Common myeloid progenitor, CD34-positive (primary cell): ENCODE measurements at regions not wholly inside any gene's neighbourhood (a gene's known extent, or its start where the extent isn't known, plus 50 kb on each side); places are given as distances from the start of the nearest gene placed in this dataset.

Source experiments
- CTCF ChIA-PET: fragments of 350-600 bp; sonication (Branson Sonifier 250); formaldehyde crosslinking; loops from one replicate; lab custom pipeline; 2021; ENCODE audit warnings: antibody characterized with exemption; lab: Charles Lee
- POLR2A ChIA-PET: fragments of 350-600 bp; sonication (Branson Sonifier 250); formaldehyde crosslinking; loops from one replicate; lab custom pipeline; 2021; ENCODE audit warnings: antibody characterized with exemption; lab: Charles Lee
- DNase-seq, 3 donors: peaks; one replicate each; pipeline versions ENCODE4 v3.0.0 to v3.0.0-alpha.2; 2013
- H3K27ac ChIP-seq, 2 experiments: 1 replicate in 1 of 2; 2 replicates in 1 of 2; pipeline ENCODE4 v1.7.0; 2013; ENCODE audit warnings: inconsistent platforms in 2 of 2, low read length in 2 of 2, mild to moderate bottlenecking in 2 of 2, low read depth in 1 of 2, moderate library complexity in 1 of 2; ENCODE audit not compliant: severe bottlenecking in 2 of 2, insufficient read depth in 1 of 2, poor library complexity in 1 of 2
- H3K27me3 ChIP-seq, 5 experiments: replicated peaks in 2 of 5; 1 replicate in 3 of 5; 2 replicates in 2 of 5; pipeline versions ENCODE4 v1.6.1 to v1.7.0; 2013; ENCODE audit warnings: low read length in 4 of 5, mild to moderate bottlenecking in 2 of 5, moderate library complexity in 2 of 5, inconsistent platforms in 1 of 5; ENCODE audit not compliant: insufficient read depth in 5 of 5, control insufficient read depth in 4 of 5
- H3K36me3 ChIP-seq, 4 experiments: 1 replicate in 2 of 4; 2 replicates in 2 of 4; pipeline versions ENCODE4 v1.6.1 to v1.7.0; 2013; ENCODE audit warnings: low read length in 3 of 4, control low read depth in 1 of 4, mild to moderate bottlenecking in 1 of 4; ENCODE audit not compliant: control insufficient read depth in 4 of 4, insufficient read depth in 4 of 4
- H3K4me1 ChIP-seq, 4 experiments: 1 replicate in 3 of 4; 2 replicates in 1 of 4; pipeline versions ENCODE4 v1.6.1 to v1.7.1; 2013; ENCODE audit warnings: low read length in 3 of 4, mild to moderate bottlenecking in 3 of 4, control low read depth in 1 of 4, inconsistent platforms in 1 of 4, moderate library complexity in 1 of 4; ENCODE audit not compliant: control insufficient read depth in 4 of 4, insufficient read depth in 4 of 4; ENCODE audit errors: control extremely low read depth in 1 of 4
- H3K4me3 ChIP-seq, 7 experiments: 1 replicate in 4 of 7; 2 replicates in 3 of 7; pipeline versions ENCODE4 v1.5.1 to v1.7.0; 2013; ENCODE audit warnings: mild to moderate bottlenecking in 7 of 7, low read length in 6 of 7, moderate library complexity in 6 of 7, inconsistent platforms in 2 of 7, low read depth in 2 of 7, control low read depth in 1 of 7; ENCODE audit not compliant: insufficient read depth in 4 of 7, control insufficient read depth in 1 of 7; ENCODE audit errors: extremely low read depth in 1 of 7
- H3K9me3 ChIP-seq, 5 experiments: 1 replicate in 4 of 5; 2 replicates in 1 of 5; pipeline versions ENCODE4 v1.6.1 to v1.7.1; 2013; ENCODE audit warnings: low read length in 4 of 5, mild to moderate bottlenecking in 2 of 5, inconsistent platforms in 1 of 5, low read depth in 1 of 5, moderate library complexity in 1 of 5; ENCODE audit not compliant: control insufficient read depth in 4 of 5, insufficient read depth in 2 of 5; ENCODE audit errors: control extremely low read depth in 1 of 5
- WGBS: methylation state at CpG from one replicate; pipeline ENCODE4 v1.1.5; 2013; ENCODE audit not compliant: insufficient coverage; 5-methylcytosine and 5-hydroxymethylcytosine counted together

DNA sequence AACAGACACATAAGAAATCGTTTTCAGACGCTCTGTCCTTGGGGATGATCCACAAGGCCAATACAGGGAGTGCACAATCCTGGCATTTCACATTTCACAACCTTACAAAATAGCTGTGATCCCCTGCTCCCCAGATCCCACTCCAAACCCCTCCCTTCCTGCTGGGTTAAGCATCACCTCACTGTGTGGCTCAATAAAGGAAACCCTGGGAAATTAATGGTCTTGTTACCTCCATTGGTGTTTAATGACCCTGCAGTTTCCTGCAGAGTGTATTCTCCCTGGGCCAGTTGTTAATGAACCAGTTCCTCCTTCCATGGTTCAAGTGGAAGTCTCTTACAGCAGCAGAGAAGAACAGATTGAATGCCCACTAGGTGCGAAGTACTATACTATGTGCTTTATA lies 334.7 kb downstream of the OMA1 start:
- no peak for DNase-seq
- Histone ChIP-seq H3K9me3 (no peaks in the 10 kb centered on the region), H3K27me3 (peaks cover 0 to 2% (median 0%) of the 10 kb centered on the region in 5 experiments), H3K36me3 (no peaks in the 10 kb centered on the region), H3K27ac (no peak overlapping the region), H3K4me1 (no peaks in the 10 kb centered on the region), H3K4me3 (no peak overlapping the region)
- CTCF ChIA-PET, result no interaction called here
- no CpG with 5 or more reads among the region's 3 CpGs for WGBS
- POLR2A ChIA-PET, result no interaction called here

- ChIA-PET POLR2A (no interaction called here), CTCF (no interaction called here)
- no peak overlapping the region for H3K4me3 ChIP-seq
- H3K27ac ChIP-seq, result no peak overlapping the region
- peaks cover 0 to 2% (median 0%) of the 10 kb centered on the region in 5 experiments for H3K27me3 ChIP-seq
- no peak for DNase-seq
- no peaks in the 10 kb centered on the region for H3K4me1 ChIP-seq
- H3K9me3 ChIP-seq, result no peaks in the 10 kb centered on the region
- no peaks in the 10 kb centered on the region for H3K36me3 ChIP-seq
- WGBS, result no CpG with 5 or more reads among the region's 3 CpGs
Observed at GRCh38 chr1:58209575-58209974, 337.0 kb downstream of the OMA1 start.

GRCh38 chr1:58206749-58207148 lies 339.8 kb downstream of the OMA1 start:
- 100% methylated on average over 1 of the region's 1 CpG for WGBS
- H3K4me1 ChIP-seq, result no peaks in the 10 kb centered on the region
- no peaks in the 10 kb centered on the region for H3K36me3 ChIP-seq
- H3K9me3 ChIP-seq, result no peaks in the 10 kb centered on the region
- POLR2A ChIA-PET, result no interaction called here
- H3K4me3 ChIP-seq, result no peak overlapping the region
- no peaks in the 10 kb centered on the region for H3K27me3 ChIP-seq
- DNase-seq, result no peak
- CTCF ChIA-PET, result no interaction called here
- H3K27ac ChIP-seq, result no peak overlapping the region

GRCh38 chr1:58204284-58204683 lies 342.2 kb downstream of the OMA1 start:
- Histone ChIP-seq H3K36me3 (no peaks in the 10 kb centered on the region), H3K27ac (no peak overlapping the region), H3K27me3 (no peaks in the 10 kb centered on the region), H3K4me3 (no peak overlapping the region), H3K9me3 (no peaks in the 10 kb centered on the region), H3K4me1 (no peaks in the 10 kb centered on the region)
- ChIA-PET POLR2A (no interaction called here), CTCF (no interaction called here)
- WGBS, result 100% methylated on average over 1 of the region's 3 CpGs
- no peak for DNase-seq

DNA sequence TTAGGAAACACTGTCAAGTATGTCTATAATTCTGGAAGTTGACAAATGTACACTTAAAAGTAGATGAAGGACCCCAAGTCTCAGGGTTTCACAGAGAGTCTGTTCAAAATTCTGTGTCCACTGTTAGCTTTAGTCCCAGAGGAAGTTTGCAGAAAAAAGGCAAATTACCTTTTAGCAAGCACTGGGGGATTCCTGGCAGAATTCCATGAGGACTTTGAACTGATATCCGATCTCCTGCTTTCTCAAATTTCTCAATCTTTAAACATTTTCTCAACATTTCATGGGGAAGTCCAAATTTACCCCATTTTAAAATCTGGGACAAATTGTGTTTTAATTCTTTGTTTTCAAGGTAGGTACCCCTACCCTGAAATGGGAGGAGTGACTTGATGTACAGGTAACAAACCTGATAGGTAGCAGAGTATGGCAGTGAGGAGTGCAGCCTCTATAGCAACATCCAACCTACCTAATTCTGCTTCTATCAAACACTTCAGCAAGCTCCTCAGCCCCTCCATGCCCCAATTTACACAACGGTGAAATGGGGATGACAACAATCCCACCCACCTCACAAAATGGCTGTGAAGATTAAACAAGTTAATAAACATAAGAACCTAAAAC lies 344.9 kb downstream of the OMA1 start:
- DNase-seq, result no peak
- ChIA-PET POLR2A (no interaction called here), CTCF (no interaction called here)
- H3K9me3 ChIP-seq, result no peaks in the 10 kb centered on the region
- no peaks in the 10 kb centered on the region for H3K27me3 ChIP-seq
- no peaks in the 10 kb centered on the region for H3K36me3 ChIP-seq
- H3K4me3 ChIP-seq, result no peak overlapping the region
- no peak overlapping the region for H3K27ac ChIP-seq
- no peaks in the 10 kb centered on the region for H3K4me1 ChIP-seq
- no CpG with 5 or more reads among the region's 2 CpGs for WGBS

DNA sequence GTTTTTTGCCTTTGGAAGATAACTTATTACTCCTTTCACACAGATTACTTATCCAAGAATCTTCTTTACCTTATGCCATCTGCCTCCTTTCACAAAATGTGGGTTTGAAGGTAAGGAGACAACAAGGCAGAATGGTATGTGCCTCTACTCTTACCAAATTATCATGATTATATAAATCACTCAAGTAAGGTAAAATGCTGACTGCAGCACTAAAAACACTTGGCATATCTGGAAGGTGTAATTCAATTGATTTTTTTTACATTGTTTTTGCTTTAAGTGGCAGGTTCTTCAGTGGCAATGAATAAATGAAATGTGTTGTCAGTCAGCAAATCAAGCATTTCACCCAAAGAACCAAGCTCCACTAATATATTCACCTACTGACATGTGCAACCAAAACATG lies 346.1 kb downstream of the OMA1 start:
- no peaks in the 10 kb centered on the region for H3K4me1 ChIP-seq
- ChIA-PET CTCF (no interaction called here), POLR2A (no interaction called here)
- H3K9me3 ChIP-seq, result no peaks in the 10 kb centered on the region
- H3K27ac ChIP-seq, result no peak overlapping the region
- DNase-seq, result no peak
- peaks cover 0 to 4% (median 0%) of the 10 kb centered on the region in 5 experiments for H3K27me3 ChIP-seq
- no peak overlapping the region for H3K4me3 ChIP-seq
- no peaks in the 10 kb centered on the region for H3K36me3 ChIP-seq

GRCh38 chr1:58197811-58198210 lies 348.7 kb downstream of the OMA1 start:
- no peaks in the 10 kb centered on the region for H3K36me3 ChIP-seq
- H3K27ac ChIP-seq, result no peak overlapping the region
- DNase-seq, result no peak
- POLR2A ChIA-PET, result no interaction called here
- CTCF ChIA-PET, result no interaction called here
- no peak overlapping the region for H3K4me3 ChIP-seq
- H3K27me3 ChIP-seq, result peaks cover 0 to 4% (median 0%) of the 10 kb centered on the region in 5 experiments
- H3K9me3 ChIP-seq, result no peaks in the 10 kb centered on the region
- 100% methylated on average over 1 of the region's 1 CpG for WGBS
- no peaks in the 10 kb centered on the region for H3K4me1 ChIP-seq
